ENCODE measurements at regions not wholly inside any gene's neighbourhood (a gene's known extent, or its start where the extent isn't known, plus 50 kb on each side); places are given as distances from the start of the nearest gene placed in this dataset.
"Not testable (repeated sequence)": the region's sequence is repeated elsewhere in the genome, so short reads cannot be mapped to it uniquely, and the experiment has no call there.

DNA sequence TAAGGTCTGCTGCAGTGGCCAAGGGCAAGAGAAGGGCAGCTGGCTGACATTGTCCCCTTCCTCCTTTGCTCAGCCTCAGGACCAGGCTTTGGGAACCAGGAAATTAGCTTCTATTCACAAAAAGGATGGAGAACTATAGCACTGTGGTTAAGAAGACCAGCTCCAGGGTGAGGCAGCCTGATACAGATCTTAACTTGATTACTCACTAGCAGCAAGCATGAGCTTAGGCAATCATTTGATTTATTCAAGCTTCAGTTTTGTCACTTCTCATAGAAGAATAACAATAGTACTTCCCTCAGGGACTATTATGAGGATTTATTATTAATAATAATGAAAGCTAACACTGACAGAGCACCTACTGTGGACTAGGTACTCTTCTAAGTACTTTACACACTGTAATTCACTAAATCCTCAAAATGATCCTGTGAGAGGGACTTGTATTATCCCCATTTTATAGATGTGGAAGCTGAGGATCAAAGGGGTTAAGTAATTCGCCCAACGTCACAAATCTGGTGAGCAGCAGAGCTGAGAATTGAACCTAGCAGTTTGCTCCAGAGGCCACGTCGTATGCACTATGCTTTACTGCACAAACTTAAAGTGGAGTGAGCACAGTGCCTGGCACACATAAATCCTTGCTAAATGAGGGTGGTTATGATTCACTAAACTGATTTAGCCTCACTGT lies 130.4 kb upstream of the PAK3 start:
- DNase-seq (ENCODE audit: low spot score) = no peak

DNA sequence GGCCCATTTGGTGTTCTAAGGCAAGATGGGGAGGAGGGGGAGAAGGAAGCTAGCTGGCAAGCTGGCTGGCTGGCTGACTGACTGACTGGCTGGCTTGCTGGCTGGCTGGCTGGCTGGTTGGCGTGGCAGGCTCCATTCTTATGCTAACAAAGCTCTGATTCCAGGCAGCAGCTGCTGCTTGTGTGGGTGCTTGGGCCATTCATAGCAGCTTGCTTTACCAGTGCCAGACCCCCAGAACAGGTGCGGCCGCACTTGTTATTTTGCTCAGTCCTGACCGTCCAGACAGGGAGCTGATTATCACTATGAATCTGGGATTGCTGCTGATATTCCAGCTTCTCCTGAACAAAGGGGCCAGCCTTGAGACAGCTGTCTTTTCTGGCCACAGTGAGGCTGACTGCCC lies 131.2 kb upstream of the PAK3 start:
- DNase-seq (ENCODE audit: low spot score) = peak; percentile 55

DNA sequence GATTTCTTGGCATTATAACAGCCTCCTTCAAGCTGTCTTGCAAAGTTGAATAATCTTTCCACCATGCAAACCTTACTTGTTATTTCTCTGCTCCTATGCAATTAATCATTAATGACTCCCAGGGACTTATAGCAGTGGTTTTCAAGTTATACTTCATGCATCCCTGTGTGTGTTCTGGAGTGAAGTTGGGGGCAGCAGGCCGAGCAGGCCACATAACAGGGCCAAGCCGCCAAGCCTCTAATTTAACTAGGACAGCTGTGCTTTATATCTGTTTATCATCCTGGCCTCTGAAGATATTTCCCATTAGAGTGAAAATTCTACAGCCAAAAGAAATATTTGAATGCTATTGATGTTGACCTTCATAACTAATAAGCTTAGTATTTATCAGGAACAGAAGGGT lies 133.5 kb upstream of the PAK3 start:
- no peak for DNase-seq (ENCODE audit: low spot score)

DNA sequence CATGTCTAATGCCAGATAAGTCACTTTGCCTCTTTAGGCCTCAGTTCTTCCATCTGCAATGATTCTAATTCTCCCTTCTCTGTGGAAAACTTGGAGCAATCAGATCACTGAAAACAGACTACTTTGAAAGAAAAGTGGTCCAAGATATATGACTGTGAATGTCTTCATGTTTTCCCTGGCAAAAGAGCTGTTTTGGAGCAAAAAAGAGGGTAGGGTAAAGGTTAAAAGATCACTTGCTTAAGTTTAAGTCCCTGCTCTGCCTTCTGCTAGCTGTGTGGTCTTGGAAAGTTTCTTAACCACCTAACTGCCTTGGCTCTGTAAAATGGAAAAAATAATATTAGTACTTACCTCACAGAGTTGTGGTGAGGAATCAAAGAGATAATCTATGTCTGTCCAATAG lies 140.3 kb upstream of the PAK3 start:
- DNase-seq (ENCODE audit: low spot score) = no peak

DNA sequence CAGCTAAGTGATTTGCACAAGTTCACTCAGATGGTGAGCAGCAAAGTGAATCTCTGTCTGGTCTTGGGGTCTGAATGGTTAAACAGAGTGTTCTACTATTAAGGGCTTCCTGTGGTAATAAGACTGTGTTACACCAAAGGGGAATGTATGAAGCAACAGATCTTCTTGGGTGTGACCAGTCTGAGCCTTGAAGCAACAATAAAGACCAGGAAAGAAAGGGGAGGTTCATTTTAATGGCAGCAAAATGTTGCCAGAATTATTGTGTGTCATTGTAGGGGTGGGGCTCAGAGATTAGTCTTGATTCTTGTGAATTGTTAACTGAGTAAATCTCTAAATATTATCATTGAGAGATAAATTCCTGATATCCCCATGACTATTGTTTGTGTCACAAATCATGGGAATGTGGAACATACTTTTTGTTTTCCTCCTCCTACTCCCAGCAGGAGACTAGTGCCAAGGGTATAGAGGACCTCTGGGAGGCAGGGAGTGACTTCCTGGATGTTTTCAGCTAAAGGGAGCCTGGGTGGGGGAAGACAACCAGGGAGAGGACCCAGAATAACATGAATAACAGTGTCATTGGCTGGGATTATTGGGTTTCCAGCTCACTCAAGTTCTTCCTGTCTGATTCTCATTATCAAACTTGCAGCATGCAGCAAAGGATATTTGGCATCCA lies 141.4 kb upstream of the PAK3 start:
- DNase-seq (ENCODE audit: low spot score) = no peak

DNA sequence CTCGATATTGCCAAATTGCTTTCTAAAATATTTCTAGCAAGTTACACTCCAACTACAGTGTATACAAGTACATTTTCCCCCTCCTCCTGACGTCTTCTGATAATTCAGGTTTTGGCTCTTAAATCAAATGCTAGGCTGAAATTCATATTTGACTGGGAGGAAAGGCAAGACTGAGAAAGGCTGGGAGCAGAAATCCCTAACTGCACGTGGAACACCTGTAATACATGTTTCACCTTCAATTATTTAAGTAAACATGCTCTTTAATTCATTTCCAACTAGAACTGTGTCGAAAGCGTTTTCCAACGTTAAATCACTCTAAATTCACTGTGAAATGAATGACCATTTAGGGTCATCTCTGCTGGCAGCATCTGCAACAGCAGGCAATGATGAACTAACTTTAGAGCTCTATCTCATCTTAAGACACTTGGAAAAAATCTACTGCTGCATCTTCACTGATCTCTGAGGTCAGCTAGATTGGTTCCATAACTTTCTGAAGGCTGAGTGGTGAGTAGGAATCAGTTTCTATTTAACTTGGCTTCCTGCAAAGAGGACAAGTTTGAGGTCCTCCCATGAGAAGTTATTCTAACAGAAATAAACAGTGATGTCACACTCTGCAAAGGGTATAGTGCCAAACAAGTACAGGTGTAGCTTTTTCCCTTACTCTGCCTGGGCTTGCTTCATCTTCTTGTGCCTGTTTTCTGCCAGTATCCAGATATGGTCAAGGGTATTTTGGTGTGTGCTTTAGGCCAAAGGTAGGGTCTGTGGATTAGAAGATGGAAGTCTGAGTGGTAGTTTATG lies 144.3 kb upstream of the PAK3 start:
- no peak for DNase-seq (ENCODE audit: low spot score)

DNA sequence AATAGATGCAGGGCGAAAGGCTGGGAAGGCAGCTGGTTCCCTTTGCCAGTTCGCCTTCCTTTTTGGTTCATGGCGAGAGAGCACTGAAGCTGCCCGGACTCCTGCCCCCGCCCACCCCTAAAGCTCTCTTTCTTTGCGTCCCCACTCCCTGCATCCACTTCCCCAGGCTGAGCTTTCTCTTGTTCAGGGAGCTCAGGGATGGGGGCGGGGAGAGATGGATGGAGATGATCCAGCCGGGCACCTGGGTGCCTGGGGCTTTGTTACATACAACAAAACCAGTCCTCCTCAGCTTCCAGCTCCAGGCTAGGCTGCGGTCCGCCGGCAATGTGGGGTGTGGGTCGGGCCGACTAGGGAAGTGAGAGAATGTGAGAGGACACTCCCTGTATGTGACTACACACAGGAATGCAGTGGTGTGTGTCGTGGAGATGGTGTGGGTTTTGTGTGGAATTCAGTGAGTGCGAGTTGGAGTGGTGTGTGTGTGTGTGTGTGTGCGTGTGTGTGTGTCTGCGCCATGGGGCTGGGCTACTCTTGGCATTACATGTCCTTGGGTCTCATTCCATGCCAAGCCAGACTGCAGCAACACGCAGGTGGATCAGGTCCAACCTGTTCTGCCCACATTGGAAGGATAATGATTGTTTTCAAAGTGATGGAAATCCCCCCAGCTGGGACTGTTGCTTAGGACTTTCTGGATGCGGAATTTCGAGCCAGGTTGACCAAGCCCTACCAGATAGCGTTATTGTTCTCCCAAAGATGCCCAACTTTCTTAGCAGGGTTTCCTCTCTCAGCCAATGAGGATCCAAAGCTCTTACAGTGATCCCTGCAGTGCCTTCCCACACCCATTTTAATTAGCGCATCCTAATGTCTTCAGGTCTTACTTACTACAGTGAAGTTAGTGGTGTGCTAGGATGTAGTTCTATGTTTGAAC lies 149.4 kb upstream of the CHRDL1 start:
- DNase-seq (ENCODE audit: low spot score) = peak; percentile 2

DNA sequence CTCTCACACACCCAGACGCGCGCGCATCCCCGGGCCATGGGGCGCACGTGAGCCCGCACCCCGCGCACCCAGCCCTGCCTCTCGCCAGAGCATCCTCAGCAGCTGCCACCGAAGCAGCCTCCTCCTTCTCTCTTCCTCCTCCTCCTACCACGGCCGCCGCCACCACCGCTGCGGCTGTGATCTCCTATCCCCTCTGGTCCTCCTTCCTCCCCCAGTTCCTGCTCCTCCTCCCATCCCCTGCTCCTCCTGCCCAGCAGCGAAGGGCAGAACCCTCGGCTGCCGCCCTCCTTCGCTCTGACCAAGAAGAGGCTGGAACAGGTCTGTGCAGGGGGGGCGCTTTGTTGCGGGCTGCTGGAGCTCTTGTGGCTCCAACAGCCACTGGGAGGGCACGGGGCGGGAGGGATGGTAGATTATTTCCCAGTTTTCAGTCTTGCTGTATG lies 148.7 kb upstream of the CHRDL1 start:
- peak; percentile 4 for DNase-seq (ENCODE audit: low spot score)

DNA sequence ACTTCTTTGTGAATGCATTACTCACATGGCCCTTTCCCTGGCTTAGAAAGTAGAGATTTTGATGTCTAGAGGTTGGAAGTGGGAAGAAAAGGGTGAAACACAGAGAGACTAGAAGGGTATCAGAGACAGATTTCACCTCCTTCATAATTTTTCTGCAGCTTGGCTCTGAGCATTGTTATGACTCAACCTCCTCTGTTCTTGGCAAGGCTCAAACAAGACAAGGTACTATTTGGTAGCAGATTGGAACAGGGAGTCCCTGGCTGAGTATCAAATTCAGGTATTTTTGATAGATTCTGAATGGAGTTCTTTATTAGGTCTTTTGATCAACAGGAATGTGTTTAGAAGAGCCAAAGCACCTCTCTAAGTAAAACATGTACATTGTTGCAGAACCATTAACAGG lies 146.3 kb upstream of the CHRDL1 start:
- no peak for DNase-seq (ENCODE audit: low spot score)

DNA sequence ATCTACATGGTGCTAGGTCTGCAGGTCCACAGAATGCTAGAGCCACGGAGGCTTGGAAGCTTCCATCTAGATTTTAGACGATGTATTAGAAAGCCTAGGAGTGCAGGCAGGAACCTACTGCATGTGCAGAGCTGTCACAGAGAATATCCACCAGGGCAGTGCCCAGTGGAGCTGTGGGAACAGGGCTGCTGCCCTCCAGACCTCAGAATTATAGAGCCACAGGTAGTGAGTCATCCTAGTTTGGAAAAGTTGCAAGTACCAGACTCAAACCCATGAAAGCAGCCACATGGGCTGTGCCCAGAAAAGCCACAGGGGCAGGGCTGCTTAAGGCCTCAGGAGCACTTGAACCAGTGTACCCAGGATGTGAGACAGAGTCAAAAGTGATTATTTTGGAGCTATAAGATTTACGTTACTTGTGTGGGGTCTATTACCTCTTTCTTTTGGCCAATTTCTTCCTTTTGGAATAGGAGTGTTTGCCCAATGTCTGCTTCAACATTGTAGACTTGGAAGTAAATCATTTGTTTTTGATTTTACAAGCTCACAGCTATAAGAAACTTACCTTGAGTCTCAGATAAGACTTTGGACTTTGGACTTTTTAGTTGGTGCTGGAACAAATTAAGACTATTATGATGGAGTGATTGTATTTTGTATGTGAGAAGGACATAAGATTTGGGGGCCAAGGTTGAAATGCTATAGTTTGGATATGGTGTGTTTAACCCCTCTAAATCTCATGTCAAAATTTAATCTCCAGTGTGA lies 143.5 kb upstream of the CHRDL1 start:
- no peak for DNase-seq (ENCODE audit: low spot score)

DNA sequence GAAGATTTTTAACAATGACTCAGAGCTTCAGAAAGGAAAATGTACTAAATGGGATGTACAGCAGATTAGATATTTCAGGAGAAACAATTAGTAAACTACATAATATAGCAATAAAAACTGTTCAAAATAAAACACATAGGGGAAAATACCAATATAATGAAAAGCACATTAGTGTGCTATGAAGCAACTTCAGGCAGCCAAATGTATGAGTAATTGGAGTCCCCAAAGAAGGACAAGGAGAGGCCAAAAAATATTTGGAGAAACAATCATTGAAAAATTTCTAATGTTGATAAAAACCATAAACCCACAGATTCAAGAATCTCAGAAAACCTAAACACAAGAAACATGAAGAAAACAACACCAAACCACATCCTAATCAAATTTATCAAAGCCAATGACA lies 129.3 kb upstream of the CHRDL1 start:
- DNase-seq (ENCODE audit: low spot score) = no peak

DNA sequence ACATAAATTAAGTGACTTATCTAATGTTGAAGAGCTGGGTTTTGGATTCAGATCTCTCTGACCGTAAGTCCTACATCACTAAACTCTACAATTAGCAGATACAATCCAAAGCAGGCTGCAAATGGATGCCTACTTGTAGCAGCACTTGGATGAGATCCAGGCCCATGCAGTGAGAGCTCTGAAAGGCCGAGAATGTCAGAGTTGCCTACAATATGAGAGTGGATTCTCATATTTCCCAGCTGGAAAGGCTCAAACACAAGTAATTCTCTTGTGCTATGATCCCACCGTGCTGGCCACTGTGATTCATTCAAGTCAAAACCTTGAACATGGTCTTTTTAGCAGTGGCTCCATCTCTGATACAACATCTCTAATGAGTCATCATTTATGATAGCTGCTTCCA lies 125.4 kb upstream of the CHRDL1 start:
- no peak for DNase-seq (ENCODE audit: low spot score)

DNA sequence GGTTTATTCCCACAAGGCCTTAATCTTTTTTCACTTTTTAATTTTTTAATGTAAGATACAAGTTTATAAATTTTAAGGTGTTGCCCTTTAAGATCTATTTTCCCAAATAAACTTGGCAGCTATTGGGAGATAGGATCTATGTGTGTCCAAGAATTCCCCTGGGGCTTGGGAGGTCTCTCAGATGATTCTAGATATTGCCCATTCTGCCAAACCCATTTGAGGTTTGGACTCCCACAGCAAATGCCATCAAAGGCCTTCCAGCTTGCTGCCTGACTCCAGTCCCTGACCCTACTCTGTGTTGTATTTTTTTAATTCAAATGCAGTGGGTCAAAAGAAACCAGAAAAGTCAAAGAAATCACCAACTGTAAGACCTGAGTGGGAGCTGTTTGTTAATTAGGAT lies 120.0 kb upstream of the CHRDL1 start:
- no peak for DNase-seq (ENCODE audit: low spot score)

DNA sequence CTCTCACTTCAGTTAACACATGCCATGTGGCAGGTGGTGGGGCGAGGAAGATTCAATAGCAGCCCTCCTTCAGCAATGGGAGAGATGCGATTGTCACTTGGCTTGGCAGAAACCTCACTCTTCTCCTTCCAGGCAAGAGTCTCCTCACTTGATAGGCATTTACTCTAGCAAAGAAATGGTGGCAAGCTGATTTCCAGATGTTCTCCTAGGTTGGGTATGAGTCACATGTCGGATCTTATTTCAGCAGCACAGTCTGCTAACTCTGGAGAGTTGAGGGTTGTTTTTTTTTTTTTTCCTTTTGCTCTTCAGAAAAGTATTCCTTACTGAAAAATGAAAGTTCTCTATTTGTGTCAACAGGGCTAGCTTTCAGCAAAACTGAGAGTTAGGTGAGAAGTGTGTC lies 119.5 kb upstream of the CHRDL1 start:
- DNase-seq (ENCODE audit: low spot score) = no peak

DNA sequence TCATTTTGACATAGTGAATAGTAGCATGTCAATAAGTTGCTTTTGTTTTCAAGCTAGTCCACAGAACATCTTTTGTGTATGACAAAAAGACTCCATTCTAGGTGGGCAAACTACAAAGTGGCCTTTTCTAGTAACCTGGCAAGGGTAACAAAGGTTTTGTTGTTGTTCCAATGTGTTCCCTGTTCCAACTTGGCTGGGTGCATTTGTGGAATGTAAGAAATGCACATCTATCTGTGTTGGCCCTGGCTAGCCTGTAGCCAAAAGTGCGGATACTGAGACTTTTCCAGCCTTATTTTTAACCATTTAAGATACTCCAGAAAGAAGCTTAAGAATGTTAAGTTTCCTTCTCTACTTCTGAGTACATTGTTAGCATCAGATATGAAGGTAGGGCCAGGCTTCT lies 118.7 kb upstream of the CHRDL1 start:
- DNase-seq (ENCODE audit: low spot score) = no peak

DNA sequence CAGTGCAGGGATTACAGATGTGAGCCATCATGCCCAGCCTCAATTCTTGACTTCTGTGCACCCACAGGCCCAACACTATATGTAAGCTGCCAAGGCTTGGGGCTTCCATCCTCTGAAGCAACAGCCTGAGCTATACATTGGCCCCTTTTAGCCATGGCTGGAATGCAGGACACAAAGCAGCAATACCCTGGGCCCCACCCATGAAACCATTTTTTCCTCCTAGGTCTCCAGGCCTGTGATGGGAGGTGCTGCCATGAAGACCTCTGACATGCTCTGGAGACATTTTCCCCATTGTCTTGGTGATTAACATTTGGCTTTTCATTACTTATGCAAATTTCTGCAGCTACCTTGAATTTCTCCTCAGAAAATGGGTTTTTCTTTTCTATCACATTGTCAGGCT lies 109.1 kb upstream of the CHRDL1 start:
- not testable (repeated sequence) for DNase-seq (ENCODE audit: low spot score)

DNA sequence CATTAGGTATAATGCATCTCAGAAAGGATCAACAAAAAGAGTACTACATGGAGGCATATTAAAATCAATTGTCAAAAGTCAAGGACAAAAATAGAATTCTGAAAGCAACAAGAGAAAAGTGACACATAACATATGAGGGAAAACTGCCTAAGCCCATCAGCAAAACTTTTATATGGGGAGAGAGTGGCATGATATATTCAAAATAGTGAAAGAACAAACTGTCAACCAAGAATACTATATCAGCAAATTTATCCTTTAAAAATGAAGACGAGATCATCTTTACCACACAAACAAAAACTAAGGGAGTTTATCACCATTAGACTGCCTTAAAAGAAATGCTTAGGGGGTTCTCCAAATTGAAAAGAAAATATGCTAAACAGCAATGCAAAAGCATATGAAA lies 86.4 kb upstream of the CHRDL1 start:
- no peak for DNase-seq (ENCODE audit: low spot score)

DNA sequence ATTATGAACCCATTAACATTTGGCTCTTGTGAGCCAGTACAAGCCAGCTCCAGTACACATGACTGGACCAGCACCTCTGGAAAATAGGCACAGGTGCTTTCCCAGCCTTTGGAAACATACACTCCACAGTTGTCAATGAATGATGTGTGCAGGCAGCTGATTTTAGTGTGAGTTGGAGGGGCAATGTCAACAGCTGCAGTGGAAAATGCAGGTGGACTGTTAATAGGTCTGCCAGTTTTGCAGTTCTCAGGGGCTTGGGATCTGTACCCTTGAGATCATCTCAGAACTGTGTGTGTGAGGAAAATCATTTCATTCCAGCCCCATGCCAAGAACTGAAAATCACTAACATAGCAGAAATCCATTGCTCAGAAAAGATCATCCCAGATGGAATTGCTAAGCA lies 81.7 kb upstream of the CHRDL1 start:
- DNase-seq (ENCODE audit: low spot score) = no peak

DNA sequence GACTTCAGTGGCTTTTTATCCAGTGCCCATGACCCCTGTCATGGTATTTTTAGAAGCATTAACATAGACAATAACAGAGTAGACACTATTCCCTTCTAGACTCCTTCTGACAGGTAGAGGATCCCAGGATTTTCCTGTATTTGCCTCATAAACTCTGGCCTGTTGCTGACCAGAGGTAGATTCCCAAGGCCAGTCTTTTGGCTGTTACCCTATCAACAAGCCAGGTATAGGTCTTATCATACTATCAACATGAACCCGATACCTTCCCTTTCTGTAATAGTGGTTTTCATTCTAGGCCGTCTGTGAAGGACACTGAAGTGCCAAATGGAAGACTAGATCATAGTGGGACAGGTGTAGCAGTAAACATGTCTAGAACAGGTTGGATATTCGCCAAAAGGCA lies 76.2 kb upstream of the CHRDL1 start:
- no peak for DNase-seq (ENCODE audit: low spot score)

DNA sequence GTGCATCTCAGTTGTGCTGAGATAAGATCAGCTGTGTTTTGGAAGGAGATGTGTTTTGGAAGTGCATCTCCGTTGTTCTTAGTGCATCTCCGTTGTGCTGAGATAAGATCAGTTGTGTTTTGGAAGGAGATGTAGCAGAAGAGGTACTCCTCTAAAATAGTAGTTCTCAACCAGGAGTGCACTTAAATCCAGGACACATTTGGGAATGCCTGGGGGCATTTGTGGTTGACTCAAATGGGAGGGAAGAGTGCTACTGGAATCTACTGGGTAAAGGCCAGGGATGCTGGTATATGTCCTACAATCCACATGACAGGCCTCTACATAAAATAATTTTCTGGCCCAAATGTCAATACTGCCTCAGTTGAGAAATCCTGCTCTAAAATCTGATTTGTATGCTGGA lies 70.8 kb upstream of the CHRDL1 start:
- no peak for DNase-seq (ENCODE audit: low spot score)

DNA sequence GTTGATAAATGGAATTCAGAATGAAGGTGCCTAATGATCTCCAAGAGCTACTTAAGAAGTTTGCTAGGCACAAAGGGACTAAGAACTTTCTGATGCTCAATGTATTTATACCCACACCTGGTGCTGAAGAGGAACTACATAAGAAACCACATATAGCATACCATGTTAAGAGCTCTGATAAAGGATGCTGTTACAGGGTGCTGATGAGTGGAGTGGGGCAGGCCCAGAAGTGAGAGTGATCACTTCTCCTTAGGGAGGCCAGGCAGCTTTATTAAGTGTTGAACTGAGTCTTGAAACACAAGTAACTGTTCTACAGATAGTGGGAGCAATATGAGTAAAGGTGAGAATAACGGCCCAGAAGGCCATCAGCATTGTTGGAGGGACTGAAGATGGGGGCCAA lies 68.3 kb upstream of the CHRDL1 start:
- no peak for DNase-seq (ENCODE audit: low spot score)

Data from Ammon's horn (tissue), 1 donor.